Body of pancreas (tissue), 4 donors: ENCODE measurements at regions not wholly inside any gene's neighbourhood (a gene's known extent, or its start where the extent isn't known, plus 50 kb on each side); places are given as distances from the start of the nearest gene placed in this dataset.

Source experiments
- ATAC-seq: fragments of 150-250 bp; one replicate; pipeline ENCODE4 v1.9.1; 2016
- DNase-seq, 4 donors: peaks; one replicate each; pipeline ENCODE4 v3.0.0-alpha.2; 2019
- H3K27ac ChIP-seq, 4 donors: fragments of 200-600 bp; sonication (generic); 1 replicate in 3 of 4; 2 replicates in 1 of 4; pipeline versions ENCODE4 v1.5.1 to v1.6.1; 2016 to 2019; ENCODE audit warnings: mild to moderate bottlenecking in 1 of 4, mixed read lengths in 1 of 4, moderate library complexity in 1 of 4
- H3K27me3 ChIP-seq, 2 donors: fragments of 200-600 bp; sonication (generic); one replicate each; pipeline ENCODE4 v1.6.0; 2016; ENCODE audit warnings: mild to moderate bottlenecking in 1 of 2
- H3K36me3 ChIP-seq, 2 donors: fragments of 200-600 bp; sonication (generic); replicated peaks in 1 of 2; 2 replicates each; pipeline ENCODE4 v1.5.1; 2016; ENCODE audit warnings: low read depth in 2 of 2; ENCODE audit not compliant: insufficient read depth in 1 of 2
- H3K4me1 ChIP-seq: fragments of 200-600 bp; sonication (generic); one replicate; pipeline ENCODE4 v1.6.0; 2016
- H3K4me3 ChIP-seq, 2 donors: fragments of 200-600 bp; sonication (generic); 1 replicate in 1 of 2; 2 replicates in 1 of 2; pipeline ENCODE4 v1.5.1; 2016 to 2019
- H3K9me3 ChIP-seq, 3 donors: fragments of 200-600 bp; sonication (generic); 1 replicate in 2 of 3; 2 replicates in 1 of 3; pipeline ENCODE4 v1.5.1; 2016
- CTCF ChIP-seq, 7 experiments: fragments of 450-650 bp in 4 of 7; fragments of 200-600 bp in 3 of 7; sonication (generic) in 3 of 7; IDR thresholded peaks; one replicate each; pipeline ENCODE4 v1.5.1; 2016 to 2019; ENCODE audit warnings: antibody characterized with exemption in 7 of 7
- POLR2A ChIP-seq, 3 donors: fragments of 450-650 bp; IDR thresholded peaks; one replicate each; pipeline ENCODE4 v1.6.1; 2016; ENCODE audit warnings: antibody characterized with exemption in 3 of 3, mild to moderate bottlenecking in 2 of 3
- WGBS, 2 donors: methylation state at CpG; one replicate each; pipeline ENCODE4 v1.1.5; 2017; 5-methylcytosine and 5-hydroxymethylcytosine counted together
- intact Hi-C: fragments of 100-400 bp; cut with DNase I; formaldehyde crosslinking; loops from one replicate; pipeline ENCODE4 v1.15.1; 2023

- H3K27me3 ChIP-seq: no peaks in the 10 kb centered on the region
- no peak for ATAC-seq
Observed at GRCh38 chr7:28296571-28297483, 115.5 kb upstream of the CREB5 start.

GRCh38 chr7:28297801-28298459 lies 114.4 kb upstream of the CREB5 start:
- DNase-seq: no peak
- Histone ChIP-seq H3K27ac (no peak overlapping the region), H3K27me3 (no peaks in the 10 kb centered on the region), H3K9me3 (no peaks in the 10 kb centered on the region), H3K4me1 (peaks cover 5% of the 10 kb centered on the region), H3K4me3 (no peak overlapping the region), H3K36me3 (no peaks in the 10 kb centered on the region)
- no peak for TF ChIP-seq POLR2A (IDR thresholded peaks at IDR 0.05)
- no peak for TF ChIP-seq CTCF (IDR thresholded peaks at IDR 0.05)
- ATAC-seq: no peak
- WGBS, 2 donors: 60 to 74% methylated on average over 4 of the region's 4 CpGs
- intact Hi-C loops: no loop called here

More at GRCh38 chr7:28296571-28297483, 115.5 kb upstream of the CREB5 start:
- WGBS, 2 donors: 49 to 58% methylated on average over 4 of the region's 4 CpGs
- peak in 2 of 4 donors; percentile 27 to 30 for DNase-seq
- Histone ChIP-seq H3K27ac (no peak overlapping the region), H3K4me3 (no peak overlapping the region), H3K4me1 (peaks cover 4% of the 10 kb centered on the region), H3K9me3 (no peaks in the 10 kb centered on the region), H3K36me3 (no peaks in the 10 kb centered on the region)
- intact Hi-C loops: no loop called here
- TF ChIP-seq CTCF (IDR thresholded peaks at IDR 0.05) (peak in 4 of 7 experiments; percentile 10 to 18 (median 14)), POLR2A (IDR thresholded peaks at IDR 0.05) (no peak)

- H3K27ac ChIP-seq: no peak overlapping the region
- ATAC-seq (peak; percentile 71), DNase-seq (peak; percentile 28 to 49 (median 43))
- no peaks in the 10 kb centered on the region for H3K36me3 ChIP-seq
- intact Hi-C loops: no loop called here
- peak in 6 of 7 experiments; percentile 9 to 58 (median 44) for TF ChIP-seq CTCF (IDR thresholded peaks at IDR 0.05)
- no peak for TF ChIP-seq POLR2A (IDR thresholded peaks at IDR 0.05)
- no peak overlapping the region for H3K4me3 ChIP-seq
- no peaks in the 10 kb centered on the region for H3K9me3 ChIP-seq
- WGBS, 2 donors: 24 to 28% methylated on average over 7 of the region's 7 CpGs
- peaks cover 5% of the 10 kb centered on the region for H3K4me1 ChIP-seq
- H3K27me3 ChIP-seq: no peaks in the 10 kb centered on the region
Observed at GRCh38 chr7:28298870-28299518, 113.3 kb upstream of the CREB5 start.

- Histone ChIP-seq H3K4me1 (peaks cover 5% of the 10 kb centered on the region), H3K4me3 (no peak overlapping the region), H3K36me3 (no peaks in the 10 kb centered on the region), H3K9me3 (no peaks in the 10 kb centered on the region), H3K27me3 (no peaks in the 10 kb centered on the region), H3K27ac (no peak overlapping the region)
- intact Hi-C loops: no loop called here
- no peak for ATAC-seq
- no peak for TF ChIP-seq POLR2A (IDR thresholded peaks at IDR 0.05)
- TF ChIP-seq CTCF (IDR thresholded peaks at IDR 0.05): no peak
- WGBS, 2 donors: 95 to 97% methylated on average over 1 of the region's 1 CpG
- DNase-seq: no peak
Observed at GRCh38 chr7:28299556-28299955, 112.8 kb upstream of the CREB5 start.
